ENCODE measurements at regions not wholly inside any gene's neighbourhood (a gene's known extent, or its start where the extent isn't known, plus 50 kb on each side); places are given as distances from the start of the nearest gene placed in this dataset.
"Not testable (repeated sequence)": the region's sequence is repeated elsewhere in the genome, so short reads cannot be mapped to it uniquely, and the experiment has no call there.

GRCh38 chr2:41169744-41170143 is 717.9 kb upstream of the SLC8A1 start:
- Mint-ChIP-seq H3K36me3 (no peaks in the 10 kb centered on the region), H3K9me3 (peaks cover 0 to 3% (median 0%) of the 10 kb centered on the region in 7 donors), H3K4me1 (no peaks in the 10 kb centered on the region), H3K4me3 (no peak overlapping the region), H3K27ac (peak overlapping the region in 2 of 6 donors; percentile 53 to 77), H3K27me3 (no peaks in the 10 kb centered on the region)
- ATAC-seq (ENCODE audit: low read depth in 2 of 2) (no peak), DNase-seq (no peak)

- no peak overlapping the region for H3K4me3 Mint-ChIP-seq
- no peaks in the 10 kb centered on the region for H3K36me3 Mint-ChIP-seq
- ATAC-seq (ENCODE audit: low read depth in 2 of 2), result no peak
- DNase-seq, result no peak
- H3K9me3 Mint-ChIP-seq, result peaks cover 0 to 3% (median 0%) of the 10 kb centered on the region in 7 donors
- no peaks in the 10 kb centered on the region for H3K4me1 Mint-ChIP-seq
- H3K27me3 Mint-ChIP-seq, result no peaks in the 10 kb centered on the region
- no peak overlapping the region for H3K27ac Mint-ChIP-seq
These were observed 718.7 kb upstream of the SLC8A1 start for GRCh38 chr2:41170589-41170988.

- no peak for DNase-seq
- Mint-ChIP-seq H3K4me1 (no peaks in the 10 kb centered on the region), H3K9me3 (peaks cover 0 to 7% (median 2%) of the 10 kb centered on the region in 7 donors), H3K4me3 (no peak overlapping the region), H3K27me3 (no peaks in the 10 kb centered on the region), H3K36me3 (no peaks in the 10 kb centered on the region), H3K27ac (no peak overlapping the region)
- no peak for ATAC-seq (ENCODE audit: low read depth in 2 of 2)
These were observed 728.5 kb upstream of the SLC8A1 start for GRCh38 chr2:41180387-41180786.

- DNase-seq (no peak), ATAC-seq (ENCODE audit: low read depth in 2 of 2) (no peak)
- Mint-ChIP-seq H3K4me3 (no peak overlapping the region), H3K4me1 (no peaks in the 10 kb centered on the region), H3K36me3 (no peaks in the 10 kb centered on the region), H3K27ac (no peak overlapping the region), H3K27me3 (no peaks in the 10 kb centered on the region), H3K9me3 (peaks cover 0 to 7% (median 2%) of the 10 kb centered on the region in 7 donors)
These were observed 731.1 kb upstream of the SLC8A1 start for GRCh38 chr2:41182961-41183360.

GRCh38 chr2:41187376-41188122 is 735.7 kb upstream of the SLC8A1 start:
- no peaks in the 10 kb centered on the region for H3K27me3 Mint-ChIP-seq
- peaks cover 0 to 3% (median 0%) of the 10 kb centered on the region in 7 donors for H3K9me3 Mint-ChIP-seq
- no peak overlapping the region for H3K27ac Mint-ChIP-seq
- no peaks in the 10 kb centered on the region for H3K36me3 Mint-ChIP-seq
- no peak overlapping the region for H3K4me3 Mint-ChIP-seq
- ATAC-seq (ENCODE audit: low read depth in 2 of 2) (no peak), DNase-seq (no peak)
- H3K4me1 Mint-ChIP-seq, result no peaks in the 10 kb centered on the region

- Mint-ChIP-seq H3K27me3 (no peaks in the 10 kb centered on the region), H3K4me1 (no peaks in the 10 kb centered on the region), H3K4me3 (no peak overlapping the region), H3K27ac (no peak overlapping the region), H3K9me3 (peaks cover 0 to 5% (median 3%) of the 10 kb centered on the region in 7 donors), H3K36me3 (no peaks in the 10 kb centered on the region)
- DNase-seq (no peak), ATAC-seq (ENCODE audit: low read depth in 2 of 2) (no peak)
These were observed 742.3 kb upstream of the SLC8A1 start for GRCh38 chr2:41194230-41194629.

GRCh38 chr2:41197781-41198180 is 745.9 kb upstream of the SLC8A1 start:
- ATAC-seq (ENCODE audit: low read depth in 2 of 2) (no peak), DNase-seq (no peak)
- Mint-ChIP-seq H3K9me3 (peaks cover 0 to 4% (median 2%) of the 10 kb centered on the region in 7 donors), H3K27me3 (no peaks in the 10 kb centered on the region), H3K36me3 (no peaks in the 10 kb centered on the region), H3K27ac (no peak overlapping the region), H3K4me1 (no peaks in the 10 kb centered on the region), H3K4me3 (no peak overlapping the region)

GRCh38 chr2:41199334-41199733 is 747.4 kb upstream of the SLC8A1 start:
- H3K9me3 Mint-ChIP-seq, result peaks cover 0 to 7% (median 2%) of the 10 kb centered on the region in 7 donors
- H3K27ac Mint-ChIP-seq, result no peak overlapping the region
- no peaks in the 10 kb centered on the region for H3K36me3 Mint-ChIP-seq
- no peaks in the 10 kb centered on the region for H3K4me1 Mint-ChIP-seq
- no peaks in the 10 kb centered on the region for H3K27me3 Mint-ChIP-seq
- H3K4me3 Mint-ChIP-seq, result no peak overlapping the region
- ATAC-seq (ENCODE audit: low read depth in 2 of 2) (no peak), DNase-seq (no peak)

GRCh38 chr2:41204315-41204714 is 752.4 kb upstream of the SLC8A1 start:
- DNase-seq (no peak), ATAC-seq (ENCODE audit: low read depth in 2 of 2) (no peak)
- Mint-ChIP-seq H3K27me3 (no peaks in the 10 kb centered on the region), H3K27ac (no peak overlapping the region), H3K4me3 (no peak overlapping the region), H3K4me1 (no peaks in the 10 kb centered on the region), H3K9me3 (peaks cover 0 to 4% (median 0%) of the 10 kb centered on the region in 7 donors), H3K36me3 (no peaks in the 10 kb centered on the region)

- Mint-ChIP-seq H3K27me3 (no peaks in the 10 kb centered on the region), H3K4me3 (no peak overlapping the region), H3K36me3 (no peaks in the 10 kb centered on the region), H3K27ac (peak overlapping the region in 1 of 6 donors; percentile 4), H3K4me1 (no peaks in the 10 kb centered on the region), H3K9me3 (peaks cover 0 to 4% (median 0%) of the 10 kb centered on the region in 7 donors)
- no peak for DNase-seq
- no peak for ATAC-seq (ENCODE audit: low read depth in 2 of 2)
These were observed 754.1 kb upstream of the SLC8A1 start for GRCh38 chr2:41206004-41206403.

GRCh38 chr2:41207578-41207977 is 755.7 kb upstream of the SLC8A1 start:
- Mint-ChIP-seq H3K36me3 (no peaks in the 10 kb centered on the region), H3K27ac (no peak overlapping the region), H3K9me3 (peaks cover 0 to 4% (median 0%) of the 10 kb centered on the region in 7 donors), H3K4me3 (no peak overlapping the region), H3K4me1 (no peaks in the 10 kb centered on the region), H3K27me3 (no peaks in the 10 kb centered on the region)
- DNase-seq (no peak), ATAC-seq (ENCODE audit: low read depth in 2 of 2) (no peak)

- not testable (repeated sequence) for H3K27me3 Mint-ChIP-seq; H3K4me3 Mint-ChIP-seq; H3K4me1 Mint-ChIP-seq; DNase-seq; H3K9me3 Mint-ChIP-seq; ATAC-seq (ENCODE audit: low read depth in 2 of 2); H3K36me3 Mint-ChIP-seq; H3K27ac Mint-ChIP-seq
These were observed 758.1 kb upstream of the SLC8A1 start for GRCh38 chr2:41210030-41210429.

- no peak for ATAC-seq (ENCODE audit: low read depth in 2 of 2)
These were observed 765.1 kb upstream of the SLC8A1 start for GRCh38 chr2:41216978-41217377.

GRCh38 chr2:41222593-41222992 is 770.7 kb upstream of the SLC8A1 start:
- DNase-seq (no peak), ATAC-seq (ENCODE audit: low read depth in 2 of 2) (no peak)
- Mint-ChIP-seq H3K9me3 (peaks cover 0 to 9% (median 3%) of the 10 kb centered on the region in 7 donors), H3K4me3 (no peak overlapping the region), H3K27ac (no peak overlapping the region), H3K4me1 (no peaks in the 10 kb centered on the region), H3K27me3 (no peaks in the 10 kb centered on the region), H3K36me3 (no peaks in the 10 kb centered on the region)

More at GRCh38 chr2:41216978-41217377, 765.1 kb upstream of the SLC8A1 start:
- H3K27ac Mint-ChIP-seq, result no peak overlapping the region
- no peak overlapping the region for H3K4me3 Mint-ChIP-seq
- H3K36me3 Mint-ChIP-seq, result no peaks in the 10 kb centered on the region
- peaks cover 0 to 14% (median 5%) of the 10 kb centered on the region in 7 donors for H3K9me3 Mint-ChIP-seq
- H3K27me3 Mint-ChIP-seq, result no peaks in the 10 kb centered on the region
- no peaks in the 10 kb centered on the region for H3K4me1 Mint-ChIP-seq
- DNase-seq, result no peak

Measured in naive B cell (primary cell).